ENCODE measurements at regions not wholly inside any gene's neighbourhood (a gene's known extent, or its start where the extent isn't known, plus 50 kb on each side); places are given as distances from the start of the nearest gene placed in this dataset.

GRCh38 chr11:11119917-11120316 lies 233.1 kb downstream of the CSNK2A3 start:
- no peaks in the 10 kb centered on the region for H3K36me3 ChIP-seq
- intact Hi-C loops (cut with micrococcal nuclease) = no loop called here
- H3K4me1 ChIP-seq = no peaks in the 10 kb centered on the region
- no peak for DNase-seq
- no peak overlapping the region for H3K4me3 ChIP-seq
- H3K27me3 ChIP-seq (ENCODE audit: low read depth) = no peaks in the 10 kb centered on the region
- H3K27ac ChIP-seq (replicated peaks) = no peak overlapping the region
- TF ChIP-seq CTCF (IDR thresholded peaks at IDR 0.05; ENCODE audit: borderline replicate concordance) = no peak
- no peaks in the 10 kb centered on the region for H3K9me3 ChIP-seq (replicated peaks)

GRCh38 chr11:11117730-11118129 lies 235.3 kb downstream of the CSNK2A3 start:
- intact Hi-C loops (cut with micrococcal nuclease) = no loop called here

GRCh38 chr11:11115475-11115874 lies 237.6 kb downstream of the CSNK2A3 start:
- TF ChIP-seq CTCF (IDR thresholded peaks at IDR 0.05; ENCODE audit: borderline replicate concordance) = no peak
- H3K36me3 ChIP-seq = no peaks in the 10 kb centered on the region
- no peaks in the 10 kb centered on the region for H3K27me3 ChIP-seq (ENCODE audit: low read depth)
- no peak for DNase-seq
- H3K9me3 ChIP-seq (replicated peaks) = peaks cover 26% of the 10 kb centered on the region
- no peak overlapping the region for H3K4me3 ChIP-seq
- no peak overlapping the region for H3K27ac ChIP-seq (replicated peaks)
- intact Hi-C loops (cut with micrococcal nuclease) = no loop called here
- no peaks in the 10 kb centered on the region for H3K4me1 ChIP-seq

More at GRCh38 chr11:11117730-11118129, 235.3 kb downstream of the CSNK2A3 start:
- H3K27ac ChIP-seq (replicated peaks) = no peak overlapping the region
- no peak overlapping the region for H3K4me3 ChIP-seq
- H3K27me3 ChIP-seq (ENCODE audit: low read depth) = no peaks in the 10 kb centered on the region
- H3K4me1 ChIP-seq = no peaks in the 10 kb centered on the region
- H3K9me3 ChIP-seq (replicated peaks) = peaks cover 19% of the 10 kb centered on the region
- no peak for DNase-seq
- H3K36me3 ChIP-seq = no peaks in the 10 kb centered on the region
- no peak for TF ChIP-seq CTCF (IDR thresholded peaks at IDR 0.05; ENCODE audit: borderline replicate concordance)

GRCh38 chr11:11113626-11114025 lies 239.4 kb downstream of the CSNK2A3 start:
- H3K4me3 ChIP-seq = no peak overlapping the region
- no peak for TF ChIP-seq CTCF (IDR thresholded peaks at IDR 0.05; ENCODE audit: borderline replicate concordance)
- intact Hi-C loops (cut with micrococcal nuclease) = no loop called here
- no peak for DNase-seq
- peaks cover 26% of the 10 kb centered on the region for H3K9me3 ChIP-seq (replicated peaks)
- no peaks in the 10 kb centered on the region for H3K36me3 ChIP-seq
- no peaks in the 10 kb centered on the region for H3K27me3 ChIP-seq (ENCODE audit: low read depth)
- no peak overlapping the region for H3K27ac ChIP-seq (replicated peaks)
- H3K4me1 ChIP-seq = no peaks in the 10 kb centered on the region

- TF ChIP-seq CTCF (IDR thresholded peaks at IDR 0.05; ENCODE audit: borderline replicate concordance) = no peak
- Histone ChIP-seq H3K36me3 (no peaks in the 10 kb centered on the region), H3K27ac (replicated peaks) (no peak overlapping the region), H3K4me1 (no peaks in the 10 kb centered on the region), H3K9me3 (replicated peaks) (peaks cover 15% of the 10 kb centered on the region), H3K27me3 (ENCODE audit: low read depth) (no peaks in the 10 kb centered on the region), H3K4me3 (no peak overlapping the region)
- DNase-seq = no peak
- intact Hi-C loops (cut with micrococcal nuclease) = no loop called here
These were observed 245.0 kb downstream of the CSNK2A3 start for GRCh38 chr11:11108026-11108425.
